HEK293T (cell line): ENCODE measurements at regions not wholly inside any gene's neighbourhood (a gene's known extent, or its start where the extent isn't known, plus 50 kb on each side); places are given as distances from the start of the nearest gene placed in this dataset.
"Not testable (repeated sequence)": the region's sequence is repeated elsewhere in the genome, so short reads cannot be mapped to it uniquely, and the experiment has no call there.

Source experiments
- CTCF ChIA-PET: fragments of 350-600 bp; formaldehyde crosslinking; extraction: SDS; loops from one replicate; lab custom pipeline; 2021; ENCODE audit warnings: antibody characterized with exemption, inconsistent platforms; lab: Yijun Ruan, JAX
- POLR2A ChIA-PET: fragments of 350-600 bp; formaldehyde crosslinking; extraction: SDS; loops from one replicate; lab custom pipeline; 2020; ENCODE audit warnings: antibody characterized with exemption, inconsistent platforms; lab: Yijun Ruan, JAX
- DNase-seq: peaks from one replicate; pipeline ENCODE4 v3.0.0; 2012; ENCODE audit warnings: mixed read lengths; ENCODE audit errors: extremely low spot score
- ARNT ChIP-seq: fragments of 450-650 bp; IDR thresholded peaks from 2 replicates; pipeline ENCODE4 v1.6.1; 2017; ENCODE audit warnings: mild to moderate bottlenecking
- BHLHE40 ChIP-seq: fragments of 450-650 bp; IDR thresholded peaks from 2 replicates; pipeline ENCODE4 v1.6.1; 2016; ENCODE audit warnings: mild to moderate bottlenecking, moderate library complexity, borderline replicate concordance
- CTBP1 ChIP-seq: fragments of 450-650 bp; IDR thresholded peaks from 2 replicates; pipeline ENCODE4 v1.6.1; 2016; ENCODE audit warnings: borderline replicate concordance
- ELF4 ChIP-seq: fragments of 450-650 bp; IDR thresholded peaks from 2 replicates; pipeline ENCODE4 v1.6.1; 2017; ENCODE audit warnings: antibody characterized with exemption
- FOXA1 ChIP-seq: fragments of 450-650 bp; IDR thresholded peaks from 2 replicates; pipeline ENCODE4 v1.6.1; 2016; ENCODE audit warnings: mild to moderate bottlenecking
- FOXK2 ChIP-seq: fragments of 450-650 bp; IDR thresholded peaks from 2 replicates; pipeline ENCODE4 v1.6.1; 2016; ENCODE audit warnings: mild to moderate bottlenecking
- FOXM1 ChIP-seq: fragments of 450-650 bp; IDR thresholded peaks from 2 replicates; pipeline ENCODE4 v1.6.1; 2017; ENCODE audit warnings: mild to moderate bottlenecking, borderline replicate concordance
- HDGF ChIP-seq: fragments of 450-650 bp; IDR thresholded peaks from 2 replicates; pipeline ENCODE4 v1.6.1; 2017; ENCODE audit warnings: antibody characterized with exemption, borderline replicate concordance
- L3MBTL2 ChIP-seq: fragments of 450-650 bp; conservative IDR thresholded peaks from 2 replicates; pipeline ENCODE4 v1.6.1; 2016; ENCODE audit warnings: mild to moderate bottlenecking
- LEF1 ChIP-seq: fragments of 450-650 bp; IDR thresholded peaks from 2 replicates; pipeline ENCODE4 v1.6.1; 2017; ENCODE audit warnings: mild to moderate bottlenecking, borderline replicate concordance
- NFRKB ChIP-seq: fragments of 450-650 bp; IDR thresholded peaks from 2 replicates; pipeline ENCODE4 v1.6.1; 2016; ENCODE audit warnings: mild to moderate bottlenecking, moderate library complexity
- PKNOX1 ChIP-seq: fragments of 450-650 bp; IDR thresholded peaks from 2 replicates; pipeline ENCODE4 v1.6.1; 2016
- SP1 ChIP-seq: fragments of 450-650 bp; IDR thresholded peaks from 2 replicates; pipeline ENCODE4 v1.6.1; 2017
- SUZ12 ChIP-seq: fragments of 450-650 bp; IDR thresholded peaks from 2 replicates; pipeline ENCODE4 v1.6.1; 2016; ENCODE audit warnings: mild to moderate bottlenecking
- TARDBP ChIP-seq: fragments of 450-650 bp; IDR thresholded peaks from 2 replicates; pipeline ENCODE4 v1.6.1; 2016
- ZNF384 ChIP-seq: fragments of 450-650 bp; IDR thresholded peaks from 2 replicates; pipeline ENCODE4 v1.6.1; 2016

- ChIA-PET POLR2A (no interaction called here), CTCF (no interaction called here)
- DNase-seq = no peak
- no peak for TF ChIP-seq TARDBP
These were observed 238.6 kb upstream of the SLC8A1 start for GRCh38 chr2:40690525-40690924.

- no peak for DNase-seq
- CTCF ChIA-PET = no interaction called here
- TF ChIP-seq PKNOX1 (no peak), SP1 (no peak), NFRKB (no peak), LEF1 (no peak), ZNF384 (no peak), FOXK2 (no peak), TARDBP (no peak), ELF4 (no peak), CTBP1 (no peak), BHLHE40 (no peak), HDGF (no peak), ARNT (no peak), FOXM1 (no peak), L3MBTL2 (no peak), FOXA1 (no peak), SUZ12 (no peak)
- POLR2A ChIA-PET = no interaction called here
These were observed 248.5 kb upstream of the SLC8A1 start for GRCh38 chr2:40700231-40700954.

- POLR2A ChIA-PET, DNase-seq, CTCF ChIA-PET: not testable (repeated sequence)
These were observed 260.5 kb upstream of the SLC8A1 start for GRCh38 chr2:40712197-40712894.

GRCh38 chr2:40716879-40717278, 265.0 kb upstream of the SLC8A1 start:
- TF ChIP-seq NFRKB (no peak), CTBP1 (no peak), SP1 (no peak), ZNF384 (no peak), FOXM1 (no peak), ARNT (no peak), BHLHE40 (no peak), PKNOX1 (no peak)
- ChIA-PET CTCF (no interaction called here), POLR2A (no interaction called here)
- DNase-seq = no peak

- no peak for DNase-seq
- TF ChIP-seq TARDBP (no peak), FOXM1 (no peak), ELF4 (no peak), ZNF384 (no peak), PKNOX1 (no peak), HDGF (no peak), CTBP1 (no peak), LEF1 (no peak), L3MBTL2 (no peak)
- ChIA-PET POLR2A (no interaction called here), CTCF (no interaction called here)
These were observed 267.5 kb upstream of the SLC8A1 start for GRCh38 chr2:40719414-40719813.

- TF ChIP-seq ZNF384 (no peak), PKNOX1 (no peak), ELF4 (no peak), SUZ12 (no peak), FOXA1 (no peak), SP1 (no peak), L3MBTL2 (no peak), FOXK2 (no peak)
- DNase-seq = no peak
- CTCF ChIA-PET = no interaction called here
- POLR2A ChIA-PET = no interaction called here
These were observed 269.7 kb upstream of the SLC8A1 start for GRCh38 chr2:40721595-40721994.
